CD4-positive, CD25-positive, alpha-beta regulatory T cell (primary cell): ENCODE measurements at regions not wholly inside any gene's neighbourhood (a gene's known extent, or its start where the extent isn't known, plus 50 kb on each side); places are given as distances from the start of the nearest gene placed in this dataset.

Source experiments
- ATAC-seq, 2 donors: fragments of 150-1000 bp; cut with Tn5 transposase; one replicate each; pipeline ENCODE4 v1.10.0; 2021; ENCODE audit warnings: low read depth in 2 of 2, moderate number of reproducible peaks in 2 of 2, moderate library complexity in 1 of 2
- DNase-seq, 3 donors: peaks; one replicate each; pipeline versions ENCODE4 v3.0.0 to v3.0.0-alpha.2; 2012 to 2022; ENCODE audit warnings: mixed read lengths in 1 of 3
- H3K27ac ChIP-seq: one replicate; pipeline ENCODE4 v1.7.0; 2013; ENCODE audit warnings: mild to moderate bottlenecking, low read length; ENCODE audit not compliant: insufficient read depth, poor library complexity, severe bottlenecking
- H3K27me3 ChIP-seq: one replicate; pipeline ENCODE4 v1.7.0; 2013; ENCODE audit warnings: low read length; ENCODE audit not compliant: control insufficient read depth, insufficient read depth
- H3K36me3 ChIP-seq: one replicate; pipeline ENCODE4 v1.7.0; 2013; ENCODE audit warnings: mild to moderate bottlenecking, low read length, moderate library complexity; ENCODE audit not compliant: control insufficient read depth, insufficient read depth
- H3K4me1 ChIP-seq: 2 replicates; pipeline ENCODE4 v1.7.0; 2013; ENCODE audit warnings: mild to moderate bottlenecking, low read length; ENCODE audit not compliant: insufficient read depth, control insufficient read depth, poor library complexity, severe bottlenecking
- H3K4me3 ChIP-seq: one replicate; pipeline ENCODE4 v1.7.0; 2013; ENCODE audit warnings: low read depth, mild to moderate bottlenecking, low read length, moderate library complexity
- H3K9me3 ChIP-seq, 2 experiments: 1 replicate in 1 of 2; 2 replicates in 1 of 2; pipeline ENCODE4 v1.7.0; 2013; ENCODE audit warnings: low read length in 2 of 2, mild to moderate bottlenecking in 1 of 2, moderate library complexity in 1 of 2; ENCODE audit not compliant: control insufficient read depth in 2 of 2
- H3K27ac Mint-ChIP-seq, 3 donors: one replicate each; pipeline ENCODE4 v1.8.0; 2020 to 2022; ENCODE audit warnings: mild to moderate bottlenecking in 3 of 3, mixed read lengths in 3 of 3, moderate library complexity in 2 of 3
- H3K27me3 Mint-ChIP-seq: one replicate; pipeline ENCODE4 v1.8.0; 2022; ENCODE audit warnings: mild to moderate bottlenecking, mixed read lengths
- H3K36me3 Mint-ChIP-seq: one replicate; pipeline ENCODE4 v1.8.0; 2020; ENCODE audit warnings: mixed read lengths
- H3K4me1 Mint-ChIP-seq, 4 donors: one replicate each; pipeline ENCODE4 v1.8.0; 2020 to 2022; ENCODE audit warnings: mixed read lengths in 4 of 4, mild to moderate bottlenecking in 1 of 4
- H3K4me3 Mint-ChIP-seq, 4 donors: one replicate each; pipeline ENCODE4 v1.8.0; 2020 to 2022; ENCODE audit warnings: mild to moderate bottlenecking in 4 of 4, mixed read lengths in 4 of 4, moderate library complexity in 3 of 4
- H3K9me3 Mint-ChIP-seq, 7 donors: one replicate each; pipeline ENCODE4 v1.8.0; 2020 to 2022; ENCODE audit warnings: mixed read lengths in 7 of 7, mild to moderate bottlenecking in 3 of 7, moderate library complexity in 2 of 7

- peaks cover 0 to 6% (median 0%) of the 10 kb centered on the region in 7 donors for H3K9me3 Mint-ChIP-seq
- no peak overlapping the region for H3K4me3 Mint-ChIP-seq
- peaks cover 3 to 8% of the 10 kb centered on the region in 2 experiments for H3K9me3 ChIP-seq
- no peak overlapping the region for H3K27ac ChIP-seq
- H3K4me1 Mint-ChIP-seq, result peaks cover 0 to 3% (median 0%) of the 10 kb centered on the region in 4 donors
- DNase-seq (peak in 1 of 3 donors; percentile 24), ATAC-seq (no peak)
- no peaks in the 10 kb centered on the region for H3K36me3 Mint-ChIP-seq
- no peaks in the 10 kb centered on the region for H3K27me3 ChIP-seq
- no peaks in the 10 kb centered on the region for H3K36me3 ChIP-seq
- H3K27me3 Mint-ChIP-seq, result no peaks in the 10 kb centered on the region
- H3K4me1 ChIP-seq, result no peaks in the 10 kb centered on the region
- H3K4me3 ChIP-seq, result no peak overlapping the region
- no peak overlapping the region for H3K27ac Mint-ChIP-seq
Measured at GRCh38 chr3:177307391-177307790, 110.1 kb upstream of the TBL1XR1 start.

GRCh38 chr3:177307826-177308225 lies 110.5 kb upstream of the TBL1XR1 start:
- Mint-ChIP-seq H3K4me3 (no peak overlapping the region), H3K27ac (no peak overlapping the region), H3K4me1 (peaks cover 0 to 3% (median 0%) of the 10 kb centered on the region in 4 donors), H3K9me3 (peaks cover 0 to 7% (median 2%) of the 10 kb centered on the region in 7 donors), H3K36me3 (no peaks in the 10 kb centered on the region), H3K27me3 (no peaks in the 10 kb centered on the region)
- Histone ChIP-seq H3K27ac (no peak overlapping the region), H3K36me3 (no peaks in the 10 kb centered on the region), H3K4me3 (no peak overlapping the region), H3K27me3 (no peaks in the 10 kb centered on the region), H3K4me1 (no peaks in the 10 kb centered on the region), H3K9me3 (peaks cover 4 to 8% of the 10 kb centered on the region in 2 experiments)
- no peak for DNase-seq
- ATAC-seq, result no peak

DNA sequence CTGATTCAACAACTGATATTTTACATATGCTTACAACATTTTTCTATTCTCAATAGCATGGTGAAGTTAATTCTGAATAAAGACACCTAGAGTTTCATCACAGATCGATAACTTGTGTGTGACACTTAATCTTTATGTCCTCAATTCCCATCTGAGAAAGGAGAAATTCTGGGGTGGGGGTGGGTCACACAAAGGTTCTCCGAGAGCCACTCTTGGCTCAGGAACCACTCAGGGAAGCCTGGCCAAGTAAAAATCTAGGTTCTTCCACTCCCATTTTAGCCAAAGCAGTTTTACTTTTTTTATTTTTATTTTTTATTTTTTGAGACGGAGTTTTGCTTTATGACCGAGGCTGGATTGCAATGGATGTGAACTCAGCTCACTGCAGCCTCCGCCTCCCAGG lies 111.0 kb upstream of the TBL1XR1 start:
- H3K36me3 ChIP-seq, result no peaks in the 10 kb centered on the region
- H3K4me1 Mint-ChIP-seq, result peaks cover 0 to 3% (median 0%) of the 10 kb centered on the region in 4 donors
- H3K4me1 ChIP-seq, result no peaks in the 10 kb centered on the region
- DNase-seq (no peak), ATAC-seq (no peak)
- H3K4me3 Mint-ChIP-seq, result no peak overlapping the region
- H3K27ac ChIP-seq, result no peak overlapping the region
- no peaks in the 10 kb centered on the region for H3K27me3 Mint-ChIP-seq
- H3K4me3 ChIP-seq, result no peak overlapping the region
- peaks cover 0 to 7% (median 2%) of the 10 kb centered on the region in 7 donors for H3K9me3 Mint-ChIP-seq
- peaks cover 4 to 8% of the 10 kb centered on the region in 2 experiments for H3K9me3 ChIP-seq
- no peaks in the 10 kb centered on the region for H3K27me3 ChIP-seq
- no peak overlapping the region for H3K27ac Mint-ChIP-seq
- no peaks in the 10 kb centered on the region for H3K36me3 Mint-ChIP-seq

- no peak overlapping the region for H3K4me3 Mint-ChIP-seq
- Histone ChIP-seq H3K9me3 (peaks cover 4 to 8% of the 10 kb centered on the region in 2 experiments), H3K27me3 (no peaks in the 10 kb centered on the region), H3K27ac (no peak overlapping the region), H3K4me3 (no peak overlapping the region), H3K4me1 (no peaks in the 10 kb centered on the region), H3K36me3 (no peaks in the 10 kb centered on the region)
- H3K27me3 Mint-ChIP-seq, result no peaks in the 10 kb centered on the region
- ATAC-seq (no peak), DNase-seq (no peak)
- no peak overlapping the region for H3K27ac Mint-ChIP-seq
- peaks cover 0 to 3% (median 0%) of the 10 kb centered on the region in 4 donors for H3K4me1 Mint-ChIP-seq
- peaks cover 0 to 7% (median 2%) of the 10 kb centered on the region in 7 donors for H3K9me3 Mint-ChIP-seq
- H3K36me3 Mint-ChIP-seq, result no peaks in the 10 kb centered on the region
Measured at GRCh38 chr3:177308911-177309310, 111.6 kb upstream of the TBL1XR1 start.

DNA sequence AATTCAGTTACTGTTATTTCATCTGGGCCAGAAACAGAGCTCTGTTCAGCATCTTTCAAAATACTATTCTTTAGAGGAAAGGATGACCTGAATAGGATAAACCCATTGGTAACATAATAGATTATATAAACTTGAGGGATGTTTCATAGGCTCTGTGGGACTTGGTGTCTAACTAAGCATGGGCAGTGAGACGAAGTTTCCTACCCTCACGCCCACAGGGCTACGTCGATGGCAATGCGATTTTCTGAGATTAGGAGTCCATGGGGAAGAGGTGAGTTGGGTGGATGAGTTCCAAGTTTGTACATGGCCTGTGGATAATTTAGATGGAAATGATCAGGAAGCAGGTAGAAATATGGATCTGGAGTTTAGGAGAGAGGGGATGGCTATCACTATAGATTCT lies 115.2 kb upstream of the TBL1XR1 start:
- Histone ChIP-seq H3K36me3 (no peaks in the 10 kb centered on the region), H3K9me3 (peaks cover 4 to 8% of the 10 kb centered on the region in 2 experiments), H3K27me3 (no peaks in the 10 kb centered on the region), H3K4me3 (no peak overlapping the region), H3K27ac (no peak overlapping the region), H3K4me1 (peaks cover under 1% of the 10 kb centered on the region)
- H3K36me3 Mint-ChIP-seq, result no peaks in the 10 kb centered on the region
- H3K4me1 Mint-ChIP-seq, result peaks cover 0 to 12% (median 9%) of the 10 kb centered on the region in 4 donors
- ATAC-seq (no peak), DNase-seq (no peak)
- no peak overlapping the region for H3K4me3 Mint-ChIP-seq
- peaks cover 0 to 7% (median 5%) of the 10 kb centered on the region in 7 donors for H3K9me3 Mint-ChIP-seq
- no peak overlapping the region for H3K27ac Mint-ChIP-seq
- H3K27me3 Mint-ChIP-seq, result no peaks in the 10 kb centered on the region

- peaks cover 4% of the 10 kb centered on the region for H3K36me3 Mint-ChIP-seq
- DNase-seq, result no peak
- H3K4me3 Mint-ChIP-seq, result no peak overlapping the region
- H3K27ac ChIP-seq, result no peak overlapping the region
- no peak overlapping the region for H3K4me3 ChIP-seq
- H3K27me3 ChIP-seq, result no peaks in the 10 kb centered on the region
- H3K9me3 Mint-ChIP-seq, result peaks cover 0 to 7% (median 5%) of the 10 kb centered on the region in 7 donors
- H3K4me1 ChIP-seq, result peaks cover 11% of the 10 kb centered on the region
- peaks cover 4 to 8% of the 10 kb centered on the region in 2 experiments for H3K9me3 ChIP-seq
- peak overlapping the region in 1 of 3 donors; percentile 25 for H3K27ac Mint-ChIP-seq
- H3K27me3 Mint-ChIP-seq, result no peaks in the 10 kb centered on the region
- H3K36me3 ChIP-seq, result no peaks in the 10 kb centered on the region
- H3K4me1 Mint-ChIP-seq, result peaks cover 7 to 28% (median 25%) of the 10 kb centered on the region in 4 donors
- ATAC-seq, result no peak
Measured at GRCh38 chr3:177314897-177315296, 117.6 kb upstream of the TBL1XR1 start.

DNA sequence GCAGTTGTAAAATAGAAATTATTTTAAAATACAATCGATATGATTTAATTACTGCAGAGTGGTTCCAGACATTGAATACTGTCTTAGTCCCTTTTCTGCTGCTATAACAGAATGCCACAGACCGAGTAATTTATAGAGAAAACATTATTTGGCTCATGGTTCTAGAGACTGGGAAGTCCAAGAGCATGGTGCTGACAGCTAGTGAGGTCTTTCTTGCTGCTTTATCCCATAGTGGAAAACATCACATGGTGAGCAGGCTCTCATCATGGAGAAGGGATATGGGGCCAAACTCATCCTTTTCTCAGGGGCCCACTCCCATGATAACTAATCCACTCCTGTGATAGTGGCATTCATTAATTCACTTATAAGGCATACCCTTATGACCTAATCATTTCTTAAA lies 120.0 kb upstream of the TBL1XR1 start:
- H3K36me3 Mint-ChIP-seq, result peaks cover 4% of the 10 kb centered on the region
- no peak for DNase-seq
- H3K4me1 Mint-ChIP-seq, result peaks cover 16 to 47% (median 41%) of the 10 kb centered on the region in 4 donors
- Histone ChIP-seq H3K27ac (no peak overlapping the region), H3K9me3 (peaks cover 0 to 2% of the 10 kb centered on the region in 2 experiments), H3K4me1 (peaks cover 21% of the 10 kb centered on the region), H3K4me3 (no peak overlapping the region), H3K36me3 (no peaks in the 10 kb centered on the region), H3K27me3 (no peaks in the 10 kb centered on the region)
- peaks cover 0 to 6% (median 2%) of the 10 kb centered on the region in 7 donors for H3K9me3 Mint-ChIP-seq
- H3K27me3 Mint-ChIP-seq, result no peaks in the 10 kb centered on the region
- peak overlapping the region in 1 of 3 donors; percentile 29 for H3K27ac Mint-ChIP-seq
- ATAC-seq, result no peak
- no peak overlapping the region for H3K4me3 Mint-ChIP-seq

- Mint-ChIP-seq H3K9me3 (peaks cover 0 to 4% (median 0%) of the 10 kb centered on the region in 7 donors), H3K4me3 (peak overlapping the region in 1 of 4 donors; percentile 19), H3K27me3 (no peaks in the 10 kb centered on the region), H3K27ac (peak overlapping the region in 1 of 3 donors; percentile 29), H3K36me3 (peaks cover 4% of the 10 kb centered on the region), H3K4me1 (peaks cover 16 to 47% (median 43%) of the 10 kb centered on the region in 4 donors)
- Histone ChIP-seq H3K9me3 (no peaks in the 10 kb centered on the region), H3K36me3 (no peaks in the 10 kb centered on the region), H3K4me3 (no peak overlapping the region), H3K27ac (no peak overlapping the region), H3K4me1 (peaks cover 21% of the 10 kb centered on the region), H3K27me3 (no peaks in the 10 kb centered on the region)
- DNase-seq (no peak), ATAC-seq (no peak)
Measured at GRCh38 chr3:177318559-177318958, 121.3 kb upstream of the TBL1XR1 start.
